HG03045 (cell line): ENCODE measurements at regions not wholly inside any gene's neighbourhood (a gene's known extent, or its start where the extent isn't known, plus 50 kb on each side); places are given as distances from the start of the nearest gene placed in this dataset.
"Not testable (repeated sequence)": the region's sequence is repeated elsewhere in the genome, so short reads cannot be mapped to it uniquely, and the experiment has no call there.

Source experiments
- ATAC-seq: cut with Tn5 transposase; IDR thresholded peaks from one replicate; pipeline ENCODE4 v1.9.1; 2021; ENCODE audit warnings: mild to moderate bottlenecking, moderate library complexity; ENCODE audit not compliant: unreplicated experiment

DNA sequence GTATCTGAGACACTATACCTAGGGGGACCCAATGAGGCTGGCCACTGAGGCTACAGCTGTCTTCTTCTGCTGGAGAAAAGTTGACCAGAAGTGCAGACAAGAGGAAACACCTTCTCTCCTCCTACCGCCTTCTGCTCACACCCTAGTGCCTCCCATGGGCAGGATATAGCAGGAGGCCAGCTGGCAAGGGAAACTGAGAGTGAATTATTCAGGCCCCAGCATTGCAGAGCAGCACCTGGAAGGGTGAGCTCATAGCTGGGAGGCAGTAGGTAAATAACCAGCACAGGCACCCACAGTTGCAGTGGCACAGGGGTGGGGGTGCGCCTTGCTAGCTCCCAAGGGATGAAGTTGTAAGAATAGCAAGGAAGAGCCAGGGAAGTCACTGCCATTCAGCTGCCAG lies 267.4 kb upstream of the NCAM1 start:
- no peak for ATAC-seq

DNA sequence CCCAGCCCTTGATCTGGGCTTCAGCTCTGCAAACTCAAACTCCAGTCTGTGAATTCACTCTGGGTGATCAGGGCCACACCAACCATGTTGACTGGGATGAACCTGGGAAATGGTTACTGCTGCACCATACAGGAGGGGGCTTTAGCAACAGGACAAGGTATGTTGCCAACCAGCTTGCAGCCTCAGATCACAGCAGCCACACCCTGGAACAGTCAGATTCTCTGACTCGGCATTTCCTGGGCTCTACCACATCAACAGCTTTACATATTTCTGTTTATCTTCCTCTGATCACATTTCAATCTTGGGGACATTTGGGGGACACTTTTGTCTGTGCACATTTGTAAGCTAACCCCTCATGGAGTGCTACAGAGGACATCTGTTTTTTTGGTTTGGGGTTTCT lies 267.0 kb upstream of the NCAM1 start:
- ATAC-seq, result no peak

DNA sequence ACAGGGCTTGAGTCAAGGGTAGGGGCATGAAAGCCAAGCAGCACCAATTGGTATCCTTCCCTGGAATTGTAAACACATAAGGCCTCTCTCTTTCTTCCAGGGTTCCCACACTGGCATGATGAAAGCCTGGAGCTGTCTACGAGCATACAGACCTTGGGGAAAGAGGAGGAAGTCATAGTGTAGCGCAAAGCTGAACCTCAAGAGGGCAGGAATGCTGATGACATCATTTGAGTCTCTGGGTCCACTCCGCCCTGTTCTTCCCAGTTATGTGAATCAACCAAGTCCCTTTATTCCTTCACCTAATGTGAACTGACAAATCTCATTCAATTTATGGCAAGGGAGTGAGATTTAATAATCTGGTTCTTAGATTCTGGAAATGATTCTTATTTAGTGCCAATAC lies 266.4 kb upstream of the NCAM1 start:
- no peak for ATAC-seq

- no peak for ATAC-seq
Measured at GRCh38 chr11:112697391-112698178, 263.6 kb upstream of the NCAM1 start.

- ATAC-seq, result no peak
Measured at GRCh38 chr11:112705148-112705547, 256.1 kb upstream of the NCAM1 start.

GRCh38 chr11:112706863-112707262 lies 254.4 kb upstream of the NCAM1 start:
- no peak for ATAC-seq

GRCh38 chr11:112714340-112714739 lies 246.9 kb upstream of the NCAM1 start:
- not testable (repeated sequence) for ATAC-seq

- no peak for ATAC-seq
Measured at GRCh38 chr11:112715056-112715455, 246.2 kb upstream of the NCAM1 start.

DNA sequence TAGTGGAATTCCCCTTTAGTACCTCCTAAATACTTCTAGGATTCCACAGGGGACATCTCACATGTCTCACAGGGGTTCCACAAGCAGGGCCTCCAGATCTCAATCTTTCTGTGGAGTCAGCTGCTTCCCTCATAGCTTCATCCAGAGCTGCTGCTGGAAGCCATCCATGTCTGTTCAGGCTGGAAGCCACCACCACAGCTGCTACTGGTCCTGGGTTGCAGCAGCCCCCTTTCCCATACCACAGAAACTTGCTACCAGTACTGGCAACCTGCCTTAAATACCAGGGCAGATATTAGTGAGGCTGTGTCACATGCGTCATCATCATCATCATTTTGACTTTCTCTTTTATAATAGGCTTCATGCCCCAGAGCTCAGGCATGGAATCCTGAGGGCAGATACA lies 242.7 kb upstream of the NCAM1 start:
- ATAC-seq, result no peak

DNA sequence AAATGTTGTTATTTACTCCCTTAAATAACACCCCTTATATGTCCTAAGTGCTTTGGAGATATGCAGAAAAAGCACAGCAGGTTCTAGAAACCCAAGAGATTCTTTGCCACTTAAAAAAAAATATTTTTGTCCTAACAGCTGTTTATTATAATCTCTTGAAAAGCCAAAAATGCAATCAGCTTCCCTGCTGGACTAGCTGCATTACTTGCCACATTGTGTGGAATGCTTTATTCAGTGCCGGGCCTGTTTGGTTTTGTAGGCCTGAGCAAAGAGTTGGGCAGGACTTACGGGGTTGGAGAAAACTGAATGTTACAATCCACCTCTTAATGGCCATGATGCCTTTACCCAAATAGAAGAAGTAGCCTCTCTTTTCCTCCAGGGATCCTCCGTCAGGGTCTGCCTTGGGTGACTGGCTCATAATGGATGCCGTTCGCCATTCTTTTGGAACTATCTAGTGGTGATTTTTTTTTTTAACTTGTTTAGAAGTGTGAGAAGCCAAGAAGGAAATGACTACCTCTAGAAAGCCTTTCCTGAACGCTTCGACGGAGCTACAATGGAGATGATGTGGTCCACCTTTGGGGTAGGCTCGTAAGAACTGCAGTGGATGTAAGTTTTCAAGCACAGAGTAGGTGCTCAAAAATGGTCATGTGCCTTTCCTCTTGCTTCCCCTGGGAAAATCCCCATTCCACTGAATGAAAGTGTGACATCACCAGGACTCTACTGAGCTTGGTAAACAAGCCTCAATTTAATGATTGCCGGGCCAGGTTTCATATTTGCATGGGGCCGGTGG lies 241.3 kb upstream of the NCAM1 start:
- ATAC-seq, result no peak

DNA sequence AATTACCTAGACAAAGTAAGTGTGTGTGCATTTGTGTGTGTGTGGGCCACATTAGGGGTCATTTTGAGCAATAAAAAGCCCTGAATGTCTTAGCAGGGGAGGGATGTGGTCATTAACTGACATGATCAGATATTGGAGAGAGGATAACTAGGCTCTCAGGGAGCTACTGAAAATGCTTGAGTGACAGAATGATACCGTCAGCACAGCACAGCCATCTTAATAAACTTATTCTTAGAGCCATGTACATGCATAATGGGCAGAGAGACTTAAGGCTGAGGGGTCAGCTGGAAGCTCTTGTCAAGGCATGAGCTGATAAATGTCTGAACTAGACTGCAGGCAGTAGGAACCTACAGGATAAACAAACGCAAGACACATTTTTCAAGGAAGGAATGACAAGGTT lies 239.1 kb upstream of the NCAM1 start:
- no peak for ATAC-seq

DNA sequence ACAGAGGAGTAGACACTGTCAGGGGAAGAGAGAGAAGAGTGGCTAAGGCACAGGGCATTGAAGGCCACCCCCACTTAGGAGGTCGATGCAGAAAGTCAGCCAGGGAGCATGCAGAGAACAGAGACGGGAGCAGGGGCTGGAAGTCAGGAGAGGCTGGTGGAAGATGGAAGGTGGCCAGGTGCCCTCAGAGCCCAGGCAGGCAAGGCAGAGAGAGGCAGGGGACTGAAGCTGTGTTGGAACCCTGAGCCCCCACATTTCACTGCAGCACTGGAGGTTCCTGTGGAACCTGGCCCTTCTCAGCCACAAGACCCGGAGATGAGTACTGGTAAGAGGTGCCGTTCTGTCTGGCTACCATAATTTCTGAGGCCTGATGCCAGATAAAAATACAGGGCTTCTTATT lies 238.3 kb upstream of the NCAM1 start:
- ATAC-seq, result no peak

DNA sequence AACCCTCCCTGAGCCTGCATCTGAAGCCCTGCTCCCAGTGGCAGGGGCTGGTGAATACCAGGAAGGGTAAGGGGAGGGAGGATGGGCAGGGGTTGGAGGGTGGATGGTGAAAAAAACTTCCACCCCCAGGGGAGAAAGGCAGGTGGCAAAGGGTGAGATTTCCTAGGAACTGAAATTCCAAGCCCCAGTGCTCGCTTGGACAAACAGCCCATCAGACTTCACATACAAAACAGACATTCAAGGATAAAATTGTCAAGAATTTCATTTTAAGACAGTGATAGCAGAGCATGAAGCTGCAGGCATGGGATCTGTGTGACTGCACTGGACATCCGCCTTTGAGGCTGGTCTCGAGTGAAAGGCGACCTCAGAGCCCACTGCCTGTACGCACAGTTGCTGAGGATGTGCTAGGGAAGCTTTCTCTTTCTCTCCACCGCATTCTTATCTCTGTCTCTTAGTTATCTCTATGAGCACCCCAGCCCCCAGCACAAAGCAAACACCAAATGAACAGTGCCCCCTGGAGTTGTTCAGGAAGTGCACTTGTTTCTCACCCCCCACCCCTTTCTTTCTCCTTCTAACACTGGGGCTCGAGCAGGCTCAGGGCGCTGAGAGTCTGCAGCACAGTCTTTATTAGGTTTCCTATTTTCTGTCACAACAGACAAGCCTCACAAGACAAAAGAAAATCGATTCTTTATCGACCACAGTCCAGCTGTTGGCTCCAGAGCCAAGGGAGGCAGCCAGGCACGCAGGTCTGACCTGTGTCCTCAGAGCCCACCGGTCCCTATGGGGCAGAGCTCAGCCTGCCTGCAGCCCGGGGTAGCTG lies 237.3 kb upstream of the NCAM1 start:
- no peak for ATAC-seq

- ATAC-seq, result no peak
Measured at GRCh38 chr11:112724496-112724790, 236.8 kb upstream of the NCAM1 start.

GRCh38 chr11:112725636-112726035 lies 235.6 kb upstream of the NCAM1 start:
- no peak for ATAC-seq

DNA sequence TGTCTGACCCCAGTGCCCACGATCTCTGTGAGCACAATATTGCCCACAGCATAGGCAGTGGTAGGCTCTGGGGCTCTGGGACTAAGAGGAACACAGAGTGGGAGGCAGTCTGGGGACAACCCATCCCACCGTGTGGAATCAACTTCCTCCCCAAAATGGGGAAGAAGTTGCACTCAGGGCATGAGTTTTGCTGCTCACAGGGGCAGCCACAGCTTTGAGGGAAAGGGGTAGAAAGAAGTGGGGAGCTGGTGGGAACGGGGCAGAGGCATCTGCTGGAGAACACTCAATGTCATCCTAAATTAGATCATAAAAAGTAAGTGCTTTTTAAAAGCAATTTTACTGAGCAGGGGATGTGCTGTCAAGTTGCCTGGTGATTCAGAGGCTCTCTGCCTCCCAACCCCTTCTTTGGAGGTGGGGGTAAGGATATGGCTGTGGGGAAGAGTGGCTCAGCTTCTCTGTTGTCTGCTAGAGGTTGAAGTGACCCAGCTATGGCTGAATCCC lies 233.8 kb upstream of the NCAM1 start:
- no peak for ATAC-seq

GRCh38 chr11:112728288-112728687 lies 232.9 kb upstream of the NCAM1 start:
- ATAC-seq, result no peak

DNA sequence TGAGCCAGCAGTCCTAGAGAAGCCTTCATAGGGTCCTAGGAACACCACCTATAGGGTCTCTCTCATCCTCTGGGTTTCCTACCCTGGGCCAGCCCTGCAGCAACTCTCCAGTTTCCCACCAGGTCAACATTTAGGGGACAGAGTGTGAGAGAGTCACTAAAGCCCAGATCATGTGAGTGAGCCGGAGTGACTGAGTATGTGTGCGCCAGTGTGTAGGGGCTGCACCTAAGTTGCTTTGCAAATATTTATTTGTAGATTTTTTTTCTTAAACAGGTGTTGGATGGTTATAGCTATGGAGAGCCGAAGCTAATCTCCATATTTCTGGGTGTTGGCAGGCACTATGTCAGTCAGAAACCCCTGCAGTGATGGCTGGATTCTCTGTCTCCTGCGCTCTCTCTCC lies 232.5 kb upstream of the NCAM1 start:
- no peak for ATAC-seq

DNA sequence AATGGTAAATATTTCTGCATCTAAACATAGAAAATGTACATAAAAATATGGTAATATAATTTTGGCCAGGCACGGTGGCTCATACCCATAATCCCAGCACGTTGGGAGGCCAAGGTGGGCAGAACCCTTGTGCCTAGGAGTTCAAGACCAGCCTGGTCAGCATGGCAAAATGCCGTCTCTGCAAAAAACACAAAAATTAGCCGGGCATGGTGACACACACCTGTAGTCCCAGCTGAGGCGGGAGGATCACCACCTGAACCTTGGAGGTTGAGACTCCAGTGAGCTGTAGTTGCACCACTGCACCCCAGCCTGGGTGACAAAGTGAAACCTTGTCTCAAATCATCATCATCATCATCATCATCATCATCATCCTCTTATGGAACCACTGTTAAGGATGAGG lies 230.6 kb upstream of the NCAM1 start:
- ATAC-seq, result no peak

GRCh38 chr11:112731538-112731937 lies 229.7 kb upstream of the NCAM1 start:
- no peak for ATAC-seq

DNA sequence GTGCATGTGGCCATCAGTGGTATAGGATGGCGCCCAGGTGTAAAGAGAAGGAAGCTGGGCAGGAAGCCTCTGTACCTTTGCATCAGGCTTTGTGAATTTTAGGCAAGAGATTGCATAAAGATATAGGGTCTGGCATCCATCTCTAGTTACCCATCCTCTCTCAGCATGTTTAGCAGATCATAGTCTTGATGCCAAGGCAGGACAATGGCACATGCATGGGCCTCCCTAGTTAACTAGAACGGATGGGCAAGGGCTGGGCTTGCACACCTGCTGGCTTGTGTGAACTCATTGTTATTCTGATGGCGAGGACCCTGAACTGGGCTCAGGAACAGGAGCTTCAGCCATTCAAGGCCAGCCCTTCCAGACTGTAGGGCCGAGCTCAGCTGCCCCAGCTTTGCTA lies 229.2 kb upstream of the NCAM1 start:
- ATAC-seq, result no peak

- ATAC-seq, result no peak
Measured at GRCh38 chr11:112734207-112734606, 227.0 kb upstream of the NCAM1 start.
